Putamen (tissue), 1 donor: ENCODE measurements at regions not wholly inside any gene's neighbourhood (a gene's known extent, or its start where the extent isn't known, plus 50 kb on each side); places are given as distances from the start of the nearest gene placed in this dataset.
A peak's percentile ranks its signal among the peaks of the same experiment; 100 is the strongest.

Source experiments
- DNase-seq: peaks from one replicate; pipeline ENCODE4 v3.0.0-alpha.2; 2016; ENCODE audit warnings: low spot score

DNA sequence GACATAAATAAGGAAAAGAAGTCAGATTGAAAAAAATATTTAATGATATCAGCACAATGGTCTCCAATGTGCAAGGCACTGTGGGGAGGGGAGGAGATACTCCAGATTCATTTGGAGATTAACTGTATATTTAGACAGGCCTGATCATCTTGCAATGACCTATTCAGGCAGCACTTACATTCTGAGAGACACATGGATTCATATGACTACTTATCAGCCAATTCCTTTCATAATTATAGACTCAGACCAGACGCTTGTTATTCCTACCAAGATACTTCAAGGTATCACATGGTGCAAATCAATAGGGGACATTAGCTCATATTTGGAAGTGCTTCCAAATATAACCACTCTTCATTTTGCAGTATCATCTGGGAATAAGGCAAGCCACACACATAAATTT lies 153.5 kb upstream of the TARS1 start:
- no peak for DNase-seq

GRCh38 chr5:33291216-33292000 lies 149.4 kb upstream of the TARS1 start:
- no peak for DNase-seq

DNA sequence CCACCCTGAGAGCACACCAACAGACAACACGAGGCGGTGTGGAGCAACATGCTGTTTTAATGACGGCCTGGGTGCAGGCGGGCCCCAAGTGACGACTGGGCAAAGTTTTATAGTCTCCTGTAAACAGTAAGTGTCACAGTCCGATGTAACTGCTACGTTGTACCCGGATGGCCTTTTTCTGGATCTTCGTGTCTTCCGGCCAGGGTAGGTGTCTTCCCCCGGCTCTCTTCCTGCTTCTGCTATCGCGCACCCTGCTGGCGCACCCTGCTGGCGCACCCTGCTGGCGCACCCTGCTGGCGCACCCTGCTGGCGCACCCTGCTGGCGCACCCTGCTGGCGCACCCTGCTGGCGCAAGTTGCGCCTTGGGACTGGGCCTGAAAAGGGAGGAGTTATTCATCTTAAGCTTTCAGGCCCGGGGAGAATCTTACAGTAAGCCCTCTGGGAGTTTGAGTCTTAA lies 143.0 kb upstream of the TARS1 start:
- no peak for DNase-seq

- peak; percentile 9 for DNase-seq
Observed at GRCh38 chr5:33299621-33300208, 141.1 kb upstream of the TARS1 start.

- DNase-seq: peak; percentile 20
Observed at GRCh38 chr5:33300209-33300742, 140.5 kb upstream of the TARS1 start.

DNA sequence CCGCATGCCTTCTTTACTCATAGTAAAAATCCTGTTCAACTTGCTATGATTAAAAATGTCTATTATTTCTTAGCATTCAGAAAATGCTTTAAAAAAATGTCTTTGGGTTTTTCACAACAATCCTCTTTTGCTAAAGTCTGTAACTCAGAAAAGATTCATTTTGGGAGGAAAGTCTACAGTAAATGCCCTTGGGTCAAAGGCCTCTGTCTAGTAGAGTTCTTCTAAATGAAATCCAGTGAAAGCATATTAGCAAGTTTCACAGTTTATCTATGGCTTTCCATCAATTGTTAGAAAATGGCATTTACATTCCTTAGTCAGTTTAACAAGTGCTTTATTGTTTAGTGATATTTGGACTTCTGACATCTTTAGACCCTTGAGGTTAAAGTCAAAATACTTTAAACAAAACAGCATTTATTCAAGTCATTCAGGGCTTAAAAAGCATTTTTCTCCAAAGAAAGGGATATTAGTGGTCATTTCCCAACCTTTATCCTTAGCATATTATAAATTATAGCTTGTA lies 137.1 kb upstream of the TARS1 start:
- DNase-seq: no peak

GRCh38 chr5:33304601-33305000 lies 136.2 kb upstream of the TARS1 start:
- no peak for DNase-seq

- DNase-seq: no peak
Observed at GRCh38 chr5:33305572-33305971, 135.2 kb upstream of the TARS1 start.

DNA sequence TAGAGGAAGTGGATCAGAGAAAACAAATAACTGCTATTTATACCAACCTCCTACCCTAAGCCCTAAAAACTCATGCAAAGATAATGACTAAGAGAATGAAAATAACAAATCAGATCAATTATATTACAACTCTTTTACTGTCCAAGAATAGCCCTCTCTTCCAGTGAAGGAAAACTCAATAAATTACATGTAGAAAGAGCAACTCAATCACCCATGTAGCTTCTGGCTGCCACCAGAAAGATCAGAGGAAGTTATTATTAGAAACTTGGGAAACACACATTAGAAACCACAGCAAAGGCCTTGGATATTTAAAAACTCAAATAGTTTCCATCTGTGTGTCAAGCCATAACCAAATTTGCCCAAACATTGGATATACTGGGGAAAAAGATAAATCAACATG lies 134.0 kb upstream of the TARS1 start:
- no peak for DNase-seq

- DNase-seq: no peak
Observed at GRCh38 chr5:33308586-33308985, 132.2 kb upstream of the TARS1 start.

- no peak for DNase-seq
Observed at GRCh38 chr5:33309068-33309467, 131.7 kb upstream of the TARS1 start.

DNA sequence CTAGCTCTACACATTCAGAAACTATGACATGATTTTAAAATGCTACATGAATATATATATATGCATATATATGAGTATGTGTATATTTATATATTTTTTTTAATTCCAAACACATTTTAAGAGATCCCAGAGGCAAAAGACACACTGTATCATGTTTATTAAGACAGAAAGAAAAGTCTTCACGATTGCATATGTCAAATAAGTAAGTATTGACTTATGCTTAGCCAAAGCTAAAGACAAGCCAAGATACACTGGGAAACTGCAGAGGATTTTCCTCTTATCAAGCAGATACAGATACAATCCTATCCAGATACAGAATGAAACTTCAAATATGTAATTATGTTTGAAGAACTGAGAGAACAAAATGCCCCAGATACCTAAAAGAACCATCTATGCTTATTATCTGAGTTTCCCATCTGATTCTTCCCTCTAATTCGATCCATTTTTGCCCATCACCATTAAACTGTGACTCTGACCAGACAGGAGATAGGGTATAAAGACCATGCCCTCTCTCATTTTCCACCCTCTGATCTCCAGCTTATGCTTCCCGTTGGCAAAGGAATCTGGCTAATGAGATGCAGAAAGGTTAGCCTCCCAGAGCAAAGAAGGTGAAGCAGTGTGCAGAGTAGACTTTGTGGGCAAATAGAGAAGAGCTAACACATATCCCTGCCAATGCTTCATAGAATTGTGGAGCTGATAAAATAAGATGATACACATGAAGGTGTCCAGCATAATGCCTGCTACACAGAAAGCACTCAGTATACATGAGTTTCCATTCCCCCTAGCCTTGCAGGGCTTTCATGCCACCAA lies 131.0 kb upstream of the TARS1 start:
- DNase-seq: no peak

GRCh38 chr5:33310451-33310850 lies 130.3 kb upstream of the TARS1 start:
- no peak for DNase-seq

DNA sequence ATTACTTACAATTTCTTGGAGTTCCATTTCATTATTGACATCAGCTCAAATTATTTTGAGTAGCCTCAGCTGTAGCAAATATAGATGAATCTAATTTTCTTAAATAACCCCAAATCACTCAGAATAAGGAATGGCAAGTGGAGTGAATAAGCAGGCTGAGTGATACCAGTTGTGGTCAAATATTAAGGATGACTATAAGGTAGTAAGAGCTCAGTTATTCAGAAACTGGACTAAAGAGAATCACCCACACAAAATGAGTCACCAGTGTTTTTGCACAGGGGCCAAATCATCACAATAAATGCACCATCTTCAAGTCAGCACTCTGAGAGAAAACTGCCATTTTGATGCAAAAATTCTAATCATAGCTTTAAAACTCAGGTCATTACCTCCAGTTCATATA lies 128.9 kb upstream of the TARS1 start:
- DNase-seq: no peak

- DNase-seq: no peak
Observed at GRCh38 chr5:33312571-33313549, 127.9 kb upstream of the TARS1 start.

DNA sequence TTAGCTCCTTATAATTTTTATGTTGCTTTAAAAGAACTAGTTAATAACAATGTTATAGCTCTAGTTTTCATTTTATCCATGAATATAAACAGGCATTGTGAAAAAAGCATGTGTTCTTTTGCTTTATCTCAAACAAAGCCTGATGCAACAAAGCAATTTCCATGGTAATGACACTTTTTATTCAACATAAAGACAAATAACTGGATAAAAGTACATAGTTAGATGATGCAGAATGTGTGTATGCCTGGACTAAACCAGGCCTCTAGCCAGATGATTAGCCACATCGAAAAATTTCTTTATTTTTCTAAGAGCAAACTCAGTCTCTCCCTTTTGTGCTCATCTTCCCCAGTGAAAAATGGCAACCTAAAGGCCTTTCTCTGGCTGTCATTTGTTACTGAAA lies 125.6 kb upstream of the TARS1 start:
- no peak for DNase-seq

- DNase-seq: no peak
Observed at GRCh38 chr5:33316773-33317172, 124.0 kb upstream of the TARS1 start.

DNA sequence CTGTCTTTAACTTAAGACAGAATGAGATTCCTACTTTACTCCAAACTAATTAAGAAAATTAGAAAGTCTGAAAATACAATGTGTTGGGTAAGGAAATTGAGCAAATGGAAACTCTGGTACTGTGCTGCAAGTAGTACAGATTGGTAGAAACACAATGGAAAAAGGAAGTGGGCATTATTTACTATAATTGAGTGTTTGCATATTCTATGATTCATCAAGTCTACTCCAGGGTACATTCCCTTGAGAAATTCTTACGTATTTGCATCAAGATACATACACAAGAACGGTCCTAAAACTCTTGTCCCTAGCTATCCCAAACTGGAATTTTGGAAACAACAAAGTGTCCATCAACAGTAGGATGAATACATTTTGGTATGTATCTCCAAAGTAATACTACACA lies 123.5 kb upstream of the TARS1 start:
- no peak for DNase-seq

GRCh38 chr5:33319151-33319550 lies 121.6 kb upstream of the TARS1 start:
- no peak for DNase-seq

DNA sequence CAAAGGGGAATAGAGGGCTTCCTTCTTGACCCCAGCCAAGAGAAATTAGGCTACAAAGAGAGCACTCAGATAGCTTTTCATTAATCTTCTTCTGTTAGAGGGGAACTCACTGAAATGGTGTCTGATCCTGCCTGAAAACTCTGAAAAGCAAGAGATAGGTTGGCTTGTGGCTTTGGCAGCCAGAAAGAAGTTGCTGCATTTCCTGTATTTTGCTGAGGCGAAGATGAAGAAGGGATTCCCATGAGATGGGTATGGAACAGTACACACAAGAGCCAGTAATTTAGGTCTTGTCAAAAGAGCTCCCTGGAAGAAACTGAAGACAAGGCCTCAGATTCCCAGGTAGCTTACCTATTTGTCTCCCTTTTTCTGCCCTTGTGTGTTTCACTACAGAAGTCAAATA lies 120.9 kb upstream of the TARS1 start:
- no peak for DNase-seq

DNA sequence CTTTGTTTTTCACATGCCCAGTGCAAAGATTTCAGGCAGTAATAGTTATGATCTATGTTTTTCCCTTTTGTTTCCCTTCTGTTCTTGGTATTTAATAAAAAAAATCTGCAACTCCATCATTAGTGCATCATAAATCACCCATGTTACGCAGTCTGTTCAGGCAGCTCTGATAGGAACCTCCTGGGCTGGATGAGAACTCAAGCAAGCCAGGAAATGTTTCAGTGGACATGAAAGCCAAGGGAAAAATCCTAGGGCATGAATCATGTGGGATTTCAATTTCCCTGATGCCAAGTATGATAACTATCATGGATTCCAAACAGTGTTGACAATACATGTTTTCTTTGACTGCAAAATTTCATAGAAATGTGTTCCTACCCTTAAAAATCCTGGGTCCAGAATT lies 119.7 kb upstream of the TARS1 start:
- DNase-seq: no peak
